ENCODE measurements at regions not wholly inside any gene's neighbourhood (a gene's known extent, or its start where the extent isn't known, plus 50 kb on each side); places are given as distances from the start of the nearest gene placed in this dataset.

DNA sequence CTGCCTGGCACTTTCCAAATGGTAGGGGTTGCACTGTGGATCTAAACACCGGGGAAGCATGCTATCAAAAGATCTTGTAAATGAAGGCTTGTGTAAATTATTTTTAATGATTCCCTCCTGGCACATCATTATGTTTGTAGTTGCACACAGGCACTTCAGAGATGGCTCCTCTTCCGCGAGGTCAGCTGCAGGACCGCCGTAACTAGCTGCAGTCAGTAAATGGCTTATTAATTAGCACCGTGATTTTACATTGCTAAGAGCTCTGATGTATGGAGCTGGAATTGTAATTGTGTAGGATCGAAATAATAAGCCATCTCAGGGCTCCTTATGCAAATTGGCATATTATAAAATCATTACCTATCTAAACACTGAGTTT, 397.6 kb upstream of the IRX1 start:
- DNase-seq (ENCODE audit: low read depth) = no peak
- TF ChIP-seq, protein P1, sequence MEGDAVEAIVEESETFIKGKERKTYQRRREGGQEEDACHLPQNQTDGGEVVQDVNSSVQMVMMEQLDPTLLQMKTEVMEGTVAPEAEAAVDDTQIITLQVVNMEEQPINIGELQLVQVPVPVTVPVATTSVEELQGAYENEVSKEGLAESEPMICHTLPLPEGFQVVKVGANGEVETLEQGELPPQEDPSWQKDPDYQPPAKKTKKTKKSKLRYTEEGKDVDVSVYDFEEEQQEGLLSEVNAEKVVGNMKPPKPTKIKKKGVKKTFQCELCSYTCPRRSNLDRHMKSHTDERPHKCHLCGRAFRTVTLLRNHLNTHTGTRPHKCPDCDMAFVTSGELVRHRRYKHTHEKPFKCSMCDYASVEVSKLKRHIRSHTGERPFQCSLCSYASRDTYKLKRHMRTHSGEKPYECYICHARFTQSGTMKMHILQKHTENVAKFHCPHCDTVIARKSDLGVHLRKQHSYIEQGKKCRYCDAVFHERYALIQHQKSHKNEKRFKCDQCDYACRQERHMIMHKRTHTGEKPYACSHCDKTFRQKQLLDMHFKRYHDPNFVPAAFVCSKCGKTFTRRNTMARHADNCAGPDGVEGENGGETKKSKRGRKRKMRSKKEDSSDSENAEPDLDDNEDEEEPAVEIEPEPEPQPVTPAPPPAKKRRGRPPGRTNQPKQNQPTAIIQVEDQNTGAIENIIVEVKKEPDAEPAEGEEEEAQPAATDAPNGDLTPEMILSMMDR (conservative IDR thresholded peaks at IDR 0.05; ENCODE audit: low read depth, low read length) = no peak
- no peak overlapping the region for H3K4me3 ChIP-seq (ENCODE audit: low read depth, low read length)

DNA sequence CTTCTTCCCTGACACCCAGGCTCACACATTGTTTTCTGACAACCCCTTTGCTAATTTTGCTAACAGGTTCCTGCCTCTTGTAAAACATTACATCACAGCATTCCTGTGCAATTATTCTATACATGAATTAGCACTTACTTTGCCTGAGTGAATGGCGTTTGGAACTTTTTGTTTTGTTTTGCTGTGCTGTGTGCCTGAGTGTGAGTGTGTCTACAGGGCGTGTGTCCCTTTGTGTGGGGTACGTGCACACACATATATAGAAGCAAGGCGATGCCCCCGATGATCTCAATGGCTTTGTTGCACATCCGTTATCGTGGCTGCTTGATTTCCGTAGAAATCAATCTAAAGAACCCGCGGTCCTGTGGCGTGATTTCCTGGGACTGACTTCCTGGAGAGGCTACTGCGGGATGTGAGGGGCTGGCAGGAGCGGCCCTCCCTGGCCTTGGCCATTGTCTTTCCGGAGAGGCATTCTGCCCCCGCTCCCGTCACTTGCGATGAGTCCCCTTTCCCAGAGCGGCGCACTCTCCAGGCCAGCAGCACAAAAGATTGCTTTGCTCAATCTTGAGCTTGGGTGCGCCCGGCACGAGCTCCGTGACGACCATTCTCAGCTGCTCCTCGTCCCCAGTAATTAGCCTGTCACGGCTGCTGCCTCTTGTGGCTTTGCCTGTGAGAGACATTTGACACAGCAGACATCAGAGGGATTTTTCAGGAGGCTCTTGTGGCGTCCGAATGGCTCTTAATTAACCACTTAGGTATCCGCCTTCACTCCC, 398.1 kb upstream of the IRX1 start:
- H3K4me3 ChIP-seq (ENCODE audit: low read depth, low read length) = no peak overlapping the region
- TF ChIP-seq, protein P1 (conservative IDR thresholded peaks at IDR 0.05; ENCODE audit: low read depth, low read length) = no peak
- DNase-seq (ENCODE audit: low read depth) = no peak

DNA sequence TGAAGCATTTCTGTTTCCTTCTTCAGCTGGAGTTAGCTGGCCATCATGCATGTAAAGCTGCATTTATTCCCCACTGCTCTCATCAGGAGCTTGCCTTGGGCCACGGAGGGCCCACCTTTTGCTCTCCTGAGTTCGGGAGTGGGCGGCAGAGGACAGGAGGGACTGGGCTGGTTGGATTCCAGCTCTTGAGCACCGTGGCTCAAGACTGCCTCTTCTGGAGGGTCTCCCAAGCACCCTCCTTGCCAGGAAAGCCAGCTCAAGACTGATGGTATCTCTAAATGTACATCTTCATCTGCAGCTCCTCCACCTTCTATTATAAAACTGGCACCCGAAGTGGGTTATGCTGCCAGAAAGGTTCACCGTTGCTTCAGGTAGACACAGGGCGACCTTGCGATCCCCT, 399.6 kb upstream of the IRX1 start:
- TF ChIP-seq, protein P1 (conservative IDR thresholded peaks at IDR 0.05; ENCODE audit: low read depth, low read length) = no peak
- H3K4me3 ChIP-seq (ENCODE audit: low read depth, low read length) = no peak overlapping the region
- no peak for DNase-seq (ENCODE audit: low read depth)

DNA sequence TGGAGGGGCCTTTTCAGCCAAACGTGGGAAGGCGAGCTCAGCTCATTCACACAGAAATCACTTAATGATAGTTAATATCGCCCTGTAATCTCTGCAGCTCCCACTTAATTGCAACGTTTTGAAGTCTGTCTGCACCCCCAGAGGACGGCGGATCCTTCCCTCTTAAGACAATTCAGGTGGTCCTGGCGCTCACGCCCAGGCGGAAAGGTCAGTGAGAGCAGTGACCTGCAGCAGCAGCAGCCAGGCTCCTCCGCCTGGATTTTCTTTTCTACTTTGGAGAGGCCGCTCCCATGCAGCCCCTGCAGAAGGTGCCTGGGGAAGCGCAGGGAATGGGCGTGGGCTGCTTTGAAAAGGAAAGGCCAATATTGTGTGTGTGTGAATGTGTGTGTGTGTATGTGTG, 400.9 kb upstream of the IRX1 start:
- no peak for DNase-seq (ENCODE audit: low read depth)
- no peak overlapping the region for H3K4me3 ChIP-seq (ENCODE audit: low read depth, low read length)
- TF ChIP-seq, protein P1 (conservative IDR thresholded peaks at IDR 0.05; ENCODE audit: low read depth, low read length) = no peak

DNA sequence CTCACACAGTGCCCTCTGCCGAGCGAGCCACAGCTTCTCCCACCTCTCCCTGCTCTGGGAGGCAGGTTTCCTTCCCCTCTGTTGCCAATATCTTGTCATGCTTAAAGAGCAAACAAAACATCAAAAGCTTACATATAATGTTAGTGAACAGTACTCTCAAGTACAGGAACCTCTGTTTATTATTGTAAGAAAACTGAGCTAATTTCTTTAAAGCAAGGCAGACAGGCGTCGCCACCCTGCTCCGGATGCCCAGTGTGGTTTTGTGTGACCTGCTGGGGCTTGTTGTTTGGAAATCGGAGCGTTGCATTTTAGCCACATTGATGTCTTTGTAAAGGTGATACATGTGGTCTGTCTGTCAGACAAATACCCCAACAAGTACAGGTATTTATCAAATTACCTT, 401.4 kb upstream of the IRX1 start:
- no peak for DNase-seq (ENCODE audit: low read depth)
- TF ChIP-seq, protein P1 (conservative IDR thresholded peaks at IDR 0.05; ENCODE audit: low read depth, low read length) = no peak
- no peak overlapping the region for H3K4me3 ChIP-seq (ENCODE audit: low read depth, low read length)

DNA sequence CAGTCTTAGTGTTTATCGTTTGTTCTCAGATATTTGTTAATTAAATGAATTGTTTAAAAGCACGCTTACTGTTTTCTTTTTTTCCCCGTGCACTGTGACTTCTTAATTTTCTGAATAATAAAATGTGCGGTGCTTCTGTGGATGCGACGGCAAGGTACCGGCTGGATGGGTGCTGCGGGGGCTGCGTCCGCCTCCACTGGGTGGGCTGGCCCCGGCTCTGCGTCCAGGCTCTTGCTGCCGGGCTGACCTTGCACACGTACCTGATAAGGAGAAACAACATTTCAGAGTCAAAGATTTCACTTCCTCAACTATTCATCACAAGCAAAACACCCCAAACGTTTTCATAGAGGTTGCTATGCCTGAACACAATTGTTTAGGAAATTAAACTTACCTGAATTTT, 404.0 kb upstream of the IRX1 start:
- DNase-seq (ENCODE audit: low read depth) = no peak
- TF ChIP-seq, protein P1 (conservative IDR thresholded peaks at IDR 0.05; ENCODE audit: low read depth, low read length) = no peak
- no peak overlapping the region for H3K4me3 ChIP-seq (ENCODE audit: low read depth, low read length)

DNA sequence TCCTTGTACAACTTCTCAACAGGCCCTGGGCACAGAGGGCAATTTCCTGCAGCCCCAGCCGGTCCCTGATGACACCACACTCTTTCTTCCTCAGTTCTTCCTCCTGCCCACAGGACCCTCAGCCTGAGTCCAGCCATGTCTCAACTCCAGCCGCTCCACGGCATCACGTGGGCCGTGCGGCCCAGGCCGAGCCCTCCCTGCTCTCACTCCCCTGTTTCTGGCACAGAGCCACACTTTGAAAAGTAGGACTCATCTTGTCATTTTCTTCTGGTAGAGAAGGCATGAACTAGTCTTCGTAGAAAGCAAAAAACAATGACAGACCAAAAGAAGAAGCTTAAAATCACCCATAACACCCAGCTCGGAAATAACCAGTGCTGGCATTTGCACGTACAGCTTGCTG, 404.7 kb upstream of the IRX1 start:
- no peak overlapping the region for H3K4me3 ChIP-seq (ENCODE audit: low read depth, low read length)
- TF ChIP-seq, protein P1 (conservative IDR thresholded peaks at IDR 0.05; ENCODE audit: low read depth, low read length) = no peak
- DNase-seq (ENCODE audit: low read depth) = no peak
